ENCODE measurements at regions not wholly inside any gene's neighbourhood (a gene's known extent, or its start where the extent isn't known, plus 50 kb on each side); places are given as distances from the start of the nearest gene placed in this dataset.

DNA sequence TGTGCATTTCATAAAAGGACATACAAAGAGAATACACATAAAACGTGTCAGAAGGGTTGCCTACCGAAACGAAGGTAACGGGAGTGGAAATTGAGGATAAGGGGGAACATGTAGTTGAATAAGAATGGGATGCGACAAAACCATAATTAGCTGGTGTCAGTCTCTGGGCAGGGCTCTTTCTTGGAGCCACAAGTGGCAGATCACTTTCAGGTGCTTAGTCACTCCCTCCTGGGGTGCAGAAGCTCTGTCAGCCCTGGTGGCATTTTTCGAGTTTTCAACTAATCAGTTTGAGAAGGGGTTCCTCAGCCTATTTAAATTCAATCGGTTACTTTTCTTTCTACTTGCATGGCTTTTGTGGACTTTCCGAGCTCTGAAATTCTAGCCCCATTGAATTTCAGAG, 133.9 kb upstream of the IGSF21 start:
- no peak for DNase-seq (ENCODE audit: low read depth in 1 of 2, low spot score in 1 of 2)
- no peaks in the 10 kb centered on the region for H3K27me3 ChIP-seq (ENCODE audit: insufficient read depth, poor library complexity, severe bottlenecking)
- no peak overlapping the region for H3K27ac ChIP-seq (replicated peaks)
- TF ChIP-seq, protein P1, sequence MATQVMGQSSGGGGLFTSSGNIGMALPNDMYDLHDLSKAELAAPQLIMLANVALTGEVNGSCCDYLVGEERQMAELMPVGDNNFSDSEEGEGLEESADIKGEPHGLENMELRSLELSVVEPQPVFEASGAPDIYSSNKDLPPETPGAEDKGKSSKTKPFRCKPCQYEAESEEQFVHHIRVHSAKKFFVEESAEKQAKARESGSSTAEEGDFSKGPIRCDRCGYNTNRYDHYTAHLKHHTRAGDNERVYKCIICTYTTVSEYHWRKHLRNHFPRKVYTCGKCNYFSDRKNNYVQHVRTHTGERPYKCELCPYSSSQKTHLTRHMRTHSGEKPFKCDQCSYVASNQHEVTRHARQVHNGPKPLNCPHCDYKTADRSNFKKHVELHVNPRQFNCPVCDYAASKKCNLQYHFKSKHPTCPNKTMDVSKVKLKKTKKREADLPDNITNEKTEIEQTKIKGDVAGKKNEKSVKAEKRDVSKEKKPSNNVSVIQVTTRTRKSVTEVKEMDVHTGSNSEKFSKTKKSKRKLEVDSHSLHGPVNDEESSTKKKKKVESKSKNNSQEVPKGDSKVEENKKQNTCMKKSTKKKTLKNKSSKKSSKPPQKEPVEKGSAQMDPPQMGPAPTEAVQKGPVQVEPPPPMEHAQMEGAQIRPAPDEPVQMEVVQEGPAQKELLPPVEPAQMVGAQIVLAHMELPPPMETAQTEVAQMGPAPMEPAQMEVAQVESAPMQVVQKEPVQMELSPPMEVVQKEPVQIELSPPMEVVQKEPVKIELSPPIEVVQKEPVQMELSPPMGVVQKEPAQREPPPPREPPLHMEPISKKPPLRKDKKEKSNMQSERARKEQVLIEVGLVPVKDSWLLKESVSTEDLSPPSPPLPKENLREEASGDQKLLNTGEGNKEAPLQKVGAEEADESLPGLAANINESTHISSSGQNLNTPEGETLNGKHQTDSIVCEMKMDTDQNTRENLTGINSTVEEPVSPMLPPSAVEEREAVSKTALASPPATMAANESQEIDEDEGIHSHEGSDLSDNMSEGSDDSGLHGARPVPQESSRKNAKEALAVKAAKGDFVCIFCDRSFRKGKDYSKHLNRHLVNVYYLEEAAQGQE (IDR thresholded peaks at IDR 0.05; ENCODE audit: insufficient replicate concordance, low read depth): no peak
- no peak for TF ChIP-seq CTCF (IDR thresholded peaks at IDR 0.05; ENCODE audit: insufficient read depth, low read length)
- no peak for TF ChIP-seq POLR2AphosphoS5 (IDR thresholded peaks at IDR 0.05; ENCODE audit: low read depth)
- TF ChIP-seq GABPA (IDR thresholded peaks at IDR 0.05; ENCODE audit: low read depth): no peak
- TF ChIP-seq SPI1 (IDR thresholded peaks at IDR 0.05; ENCODE audit: borderline replicate concordance, low read depth): no peak
- H3K4me3 ChIP-seq (replicated peaks; ENCODE audit: insufficient read depth, low read length): no peak overlapping the region

DNA sequence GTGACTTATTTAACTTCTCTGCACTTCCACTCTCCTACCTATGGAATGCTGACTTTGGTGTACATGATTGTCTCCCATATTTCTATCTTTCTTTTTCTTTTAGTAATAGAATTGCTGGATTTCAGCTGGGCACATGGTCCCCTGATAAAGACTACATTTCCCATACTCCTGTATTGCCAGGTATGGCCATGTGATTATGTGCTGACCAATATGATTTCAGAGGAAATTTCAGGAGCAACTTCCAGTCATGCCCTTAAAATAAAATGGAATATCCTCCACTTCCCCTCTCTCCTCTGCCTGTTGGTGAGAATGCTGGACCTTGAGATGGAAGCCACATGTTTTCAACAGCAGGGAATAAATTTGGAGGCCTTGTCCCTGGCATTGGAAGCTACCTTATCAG, 130.7 kb upstream of the IGSF21 start:
- TF ChIP-seq GABPA (IDR thresholded peaks at IDR 0.05; ENCODE audit: low read depth): no peak
- no peak for TF ChIP-seq SPI1 (IDR thresholded peaks at IDR 0.05; ENCODE audit: borderline replicate concordance, low read depth)
- TF ChIP-seq CTCF (IDR thresholded peaks at IDR 0.05; ENCODE audit: insufficient read depth, low read length): no peak
- no peak for TF ChIP-seq POLR2AphosphoS5 (IDR thresholded peaks at IDR 0.05; ENCODE audit: low read depth)
- TF ChIP-seq, protein P1 (IDR thresholded peaks at IDR 0.05; ENCODE audit: insufficient replicate concordance, low read depth): no peak
- H3K27ac ChIP-seq (replicated peaks): no peak overlapping the region
- no peak overlapping the region for H3K4me3 ChIP-seq (replicated peaks; ENCODE audit: insufficient read depth, low read length)
- no peak for DNase-seq (ENCODE audit: low read depth in 1 of 2, low spot score in 1 of 2)
- H3K27me3 ChIP-seq (ENCODE audit: insufficient read depth, poor library complexity, severe bottlenecking): no peaks in the 10 kb centered on the region

DNA sequence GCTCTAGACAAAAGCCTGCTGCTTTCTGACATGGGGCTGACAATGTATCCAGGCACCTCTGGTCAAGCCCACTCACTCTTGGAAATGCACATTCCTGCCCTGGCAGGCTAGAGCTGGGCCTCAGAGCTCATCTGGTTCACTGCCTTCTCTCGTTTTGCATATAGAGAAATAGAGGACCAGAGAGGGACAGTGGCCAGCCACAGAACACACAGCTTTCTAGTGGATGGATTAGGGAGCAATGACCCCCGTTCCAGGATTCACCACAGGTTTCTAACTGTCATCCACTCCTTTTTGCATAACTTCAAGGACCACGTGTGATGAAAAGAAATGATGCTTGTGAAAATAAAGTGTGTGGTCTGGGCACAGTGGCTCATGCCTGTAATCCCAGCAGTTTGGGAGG, 129.6 kb upstream of the IGSF21 start:
- H3K27ac ChIP-seq (replicated peaks): no peak overlapping the region
- no peak overlapping the region for H3K4me3 ChIP-seq (replicated peaks; ENCODE audit: insufficient read depth, low read length)
- no peak for DNase-seq (ENCODE audit: low read depth in 1 of 2, low spot score in 1 of 2)
- no peaks in the 10 kb centered on the region for H3K27me3 ChIP-seq (ENCODE audit: insufficient read depth, poor library complexity, severe bottlenecking)
- TF ChIP-seq SPI1 (IDR thresholded peaks at IDR 0.05; ENCODE audit: borderline replicate concordance, low read depth) (no peak), GABPA (IDR thresholded peaks at IDR 0.05; ENCODE audit: low read depth) (no peak), POLR2AphosphoS5 (IDR thresholded peaks at IDR 0.05; ENCODE audit: low read depth) (no peak), CTCF (IDR thresholded peaks at IDR 0.05; ENCODE audit: insufficient read depth, low read length) (no peak)
- TF ChIP-seq, protein P1 (IDR thresholded peaks at IDR 0.05; ENCODE audit: insufficient replicate concordance, low read depth): no peak
